ENCODE measurements at regions not wholly inside any gene's neighbourhood (a gene's known extent, or its start where the extent isn't known, plus 50 kb on each side); places are given as distances from the start of the nearest gene placed in this dataset.

- TF ChIP-seq POLR2A (IDR thresholded peaks at IDR 0.05; ENCODE audit: low read depth) (no peak), POLR2AphosphoS5 (IDR thresholded peaks at IDR 0.05) (no peak)
Observed at GRCh38 chr16:18055411-18055916, 281.1 kb downstream of the NPIPA8 start.
